Ishikawa (cell line): ENCODE measurements at regions not wholly inside any gene's neighbourhood (a gene's known extent, or its start where the extent isn't known, plus 50 kb on each side); places are given as distances from the start of the nearest gene placed in this dataset.

Source experiments
- CREB1 ChIP-seq: IDR thresholded peaks from 2 replicates; pipeline ENCODE4 v1.6.1; 2012; ENCODE audit warnings: low read depth
- EGR1 ChIP-seq: IDR thresholded peaks from 2 replicates; pipeline ENCODE4 v1.6.1; 2012
- EP300 ChIP-seq: IDR thresholded peaks from 2 replicates; pipeline ENCODE4 v1.6.1; 2012; ENCODE audit warnings: borderline replicate concordance
- MAX ChIP-seq: IDR thresholded peaks from 2 replicates; pipeline ENCODE4 v1.6.1; 2012
- NFIC ChIP-seq: IDR thresholded peaks from 2 replicates; pipeline ENCODE4 v1.6.1; 2012
- RAD21 ChIP-seq: IDR thresholded peaks from 2 replicates; pipeline ENCODE4 v1.6.1; 2012; ENCODE audit warnings: low read depth
- TAF1 ChIP-seq: IDR thresholded peaks from 2 replicates; pipeline ENCODE4 v1.6.1; 2012; ENCODE audit warnings: low read depth, mild to moderate bottlenecking
- TCF12 ChIP-seq: IDR thresholded peaks from 2 replicates; pipeline ENCODE4 v1.6.1; 2012; ENCODE audit warnings: low read depth
- TEAD4 ChIP-seq: IDR thresholded peaks from 2 replicates; pipeline ENCODE4 v1.6.1; 2012
- TF ChIP-seq, protein P1 (sequence below): IDR thresholded peaks from 2 replicates; pipeline ENCODE4 v1.6.1; 2012; ENCODE audit warnings: low read depth, mild to moderate bottlenecking
- TF ChIP-seq, protein P2 (sequence below): IDR thresholded peaks from 2 replicates; pipeline ENCODE4 v1.6.1; 2012

DNA sequence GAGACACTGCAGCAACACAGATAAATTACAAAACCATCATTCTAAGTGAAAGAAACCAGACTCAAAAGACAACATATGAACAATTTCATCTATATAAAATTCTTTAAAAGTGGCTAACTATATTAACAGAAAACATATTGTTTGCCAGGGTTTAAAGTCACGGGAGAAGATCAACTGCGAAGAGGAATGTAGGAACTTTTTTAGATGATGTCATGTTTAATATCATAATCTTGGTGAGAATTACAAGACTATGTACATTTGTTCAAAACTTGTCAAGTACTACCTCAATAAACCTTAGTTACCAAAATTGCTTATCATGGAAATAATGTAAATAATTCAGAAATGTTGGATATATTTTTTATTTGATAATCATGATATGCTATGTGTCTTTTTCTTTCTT, 395.1 kb upstream of the PLSCR5 start:
- TF ChIP-seq NFIC: no peak
- TF ChIP-seq, protein P1, sequence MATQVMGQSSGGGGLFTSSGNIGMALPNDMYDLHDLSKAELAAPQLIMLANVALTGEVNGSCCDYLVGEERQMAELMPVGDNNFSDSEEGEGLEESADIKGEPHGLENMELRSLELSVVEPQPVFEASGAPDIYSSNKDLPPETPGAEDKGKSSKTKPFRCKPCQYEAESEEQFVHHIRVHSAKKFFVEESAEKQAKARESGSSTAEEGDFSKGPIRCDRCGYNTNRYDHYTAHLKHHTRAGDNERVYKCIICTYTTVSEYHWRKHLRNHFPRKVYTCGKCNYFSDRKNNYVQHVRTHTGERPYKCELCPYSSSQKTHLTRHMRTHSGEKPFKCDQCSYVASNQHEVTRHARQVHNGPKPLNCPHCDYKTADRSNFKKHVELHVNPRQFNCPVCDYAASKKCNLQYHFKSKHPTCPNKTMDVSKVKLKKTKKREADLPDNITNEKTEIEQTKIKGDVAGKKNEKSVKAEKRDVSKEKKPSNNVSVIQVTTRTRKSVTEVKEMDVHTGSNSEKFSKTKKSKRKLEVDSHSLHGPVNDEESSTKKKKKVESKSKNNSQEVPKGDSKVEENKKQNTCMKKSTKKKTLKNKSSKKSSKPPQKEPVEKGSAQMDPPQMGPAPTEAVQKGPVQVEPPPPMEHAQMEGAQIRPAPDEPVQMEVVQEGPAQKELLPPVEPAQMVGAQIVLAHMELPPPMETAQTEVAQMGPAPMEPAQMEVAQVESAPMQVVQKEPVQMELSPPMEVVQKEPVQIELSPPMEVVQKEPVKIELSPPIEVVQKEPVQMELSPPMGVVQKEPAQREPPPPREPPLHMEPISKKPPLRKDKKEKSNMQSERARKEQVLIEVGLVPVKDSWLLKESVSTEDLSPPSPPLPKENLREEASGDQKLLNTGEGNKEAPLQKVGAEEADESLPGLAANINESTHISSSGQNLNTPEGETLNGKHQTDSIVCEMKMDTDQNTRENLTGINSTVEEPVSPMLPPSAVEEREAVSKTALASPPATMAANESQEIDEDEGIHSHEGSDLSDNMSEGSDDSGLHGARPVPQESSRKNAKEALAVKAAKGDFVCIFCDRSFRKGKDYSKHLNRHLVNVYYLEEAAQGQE: no peak
- TF ChIP-seq TAF1: no peak
- no peak for TF ChIP-seq TCF12
- TF ChIP-seq, protein P2, sequence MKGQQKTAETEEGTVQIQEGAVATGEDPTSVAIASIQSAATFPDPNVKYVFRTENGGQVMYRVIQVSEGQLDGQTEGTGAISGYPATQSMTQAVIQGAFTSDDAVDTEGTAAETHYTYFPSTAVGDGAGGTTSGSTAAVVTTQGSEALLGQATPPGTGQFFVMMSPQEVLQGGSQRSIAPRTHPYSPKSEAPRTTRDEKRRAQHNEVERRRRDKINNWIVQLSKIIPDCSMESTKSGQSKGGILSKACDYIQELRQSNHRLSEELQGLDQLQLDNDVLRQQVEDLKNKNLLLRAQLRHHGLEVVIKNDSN: no peak
- TF ChIP-seq EP300: no peak
- TF ChIP-seq EGR1: no peak
- TF ChIP-seq TEAD4: no peak
- no peak for TF ChIP-seq MAX
- no peak for TF ChIP-seq RAD21
- TF ChIP-seq CREB1: no peak
